ENCODE measurements at regions not wholly inside any gene's neighbourhood (a gene's known extent, or its start where the extent isn't known, plus 50 kb on each side); places are given as distances from the start of the nearest gene placed in this dataset.
A peak's percentile ranks its signal among the peaks of the same experiment; 100 is the strongest.

- no peak for DNase-seq (ENCODE audit: low read depth)
These were observed 490.3 kb upstream of the GOT2 start for GRCh38 chr16:59224401-59224800.

DNA sequence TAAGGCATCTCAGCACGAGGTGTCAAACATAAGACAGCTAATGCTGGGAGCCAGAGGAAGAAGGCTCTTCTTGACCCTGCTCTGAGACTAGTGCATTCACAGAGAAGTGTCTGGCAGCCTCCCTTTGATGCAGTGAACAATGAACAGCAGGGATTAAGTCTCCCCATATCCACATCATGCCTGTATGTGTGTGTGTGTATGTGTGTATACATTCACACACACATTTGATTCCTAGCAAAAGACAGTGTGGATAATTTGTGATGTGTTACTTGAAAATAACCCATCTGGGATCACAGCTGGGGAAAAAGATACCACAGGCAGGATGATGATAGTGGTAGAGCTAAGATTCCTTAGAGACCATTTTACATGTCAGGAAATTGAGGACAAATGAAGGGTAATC lies 485.9 kb upstream of the GOT2 start:
- DNase-seq (ENCODE audit: low read depth): no peak

DNA sequence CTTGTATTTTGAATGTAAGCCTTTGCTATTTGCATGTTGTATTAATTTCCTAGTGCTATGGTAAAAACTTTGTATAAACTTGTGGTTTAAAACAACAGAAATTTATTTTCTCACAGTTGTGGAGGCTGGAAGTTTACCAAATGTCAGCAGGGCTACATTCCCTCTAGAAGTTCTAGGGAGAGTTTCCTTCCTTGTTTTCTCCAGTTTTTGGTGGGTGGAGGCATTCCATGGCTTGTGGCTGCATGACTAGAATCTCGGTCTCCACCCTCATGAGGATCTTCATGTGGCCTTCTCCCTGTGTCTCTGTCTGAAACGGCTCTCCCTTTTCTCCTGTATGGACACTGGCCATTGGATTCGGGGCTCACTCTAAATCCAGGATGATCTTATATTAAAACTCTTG lies 482.2 kb upstream of the GOT2 start:
- DNase-seq (ENCODE audit: low read depth): no peak

- no peak for DNase-seq (ENCODE audit: low read depth)
These were observed 480.3 kb upstream of the GOT2 start for GRCh38 chr16:59214455-59214854.

DNA sequence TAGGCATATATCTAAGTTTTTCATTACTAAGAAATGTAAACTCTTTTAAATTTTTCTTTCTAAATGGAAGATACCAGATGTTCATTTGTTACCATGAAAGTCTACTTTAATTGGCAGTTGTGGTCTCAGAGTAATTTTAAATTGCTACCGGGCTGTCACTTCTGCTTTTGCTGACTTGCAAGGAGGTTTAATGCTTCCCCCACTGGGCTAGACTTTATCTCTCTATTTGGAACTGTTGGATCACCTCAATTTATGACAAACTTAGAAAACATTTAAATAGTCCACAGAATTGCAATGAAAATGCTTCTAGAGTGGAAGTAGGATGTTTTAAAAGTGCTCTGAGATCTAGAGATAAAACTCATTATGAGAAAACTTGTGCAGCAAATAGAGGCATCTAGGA lies 479.8 kb upstream of the GOT2 start:
- no peak for DNase-seq (ENCODE audit: low read depth)

DNA sequence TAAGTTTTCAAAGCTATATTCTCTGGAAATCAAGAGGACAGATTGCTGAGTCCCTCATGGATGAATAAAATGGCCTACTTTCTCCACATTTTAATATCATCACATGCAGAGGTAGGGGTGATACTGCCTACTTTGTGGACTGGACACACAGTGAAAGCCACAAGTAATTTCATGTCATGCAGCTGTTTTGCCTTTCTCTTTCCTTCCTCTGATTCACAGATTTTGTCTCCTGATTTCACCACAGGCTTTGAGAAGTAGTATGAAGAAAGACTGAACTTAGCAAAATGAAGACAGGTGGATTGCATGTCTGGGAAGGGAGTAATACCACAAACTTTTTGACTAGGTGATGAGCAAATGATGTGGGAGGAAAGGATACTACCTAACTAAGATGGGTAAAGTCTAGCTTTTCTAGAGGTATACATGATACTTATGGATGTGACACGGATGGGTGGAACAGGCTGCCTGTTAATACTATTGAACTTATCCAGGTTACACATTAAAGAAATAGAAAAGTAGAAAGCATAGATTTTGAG lies 478.4 kb upstream of the GOT2 start:
- no peak for DNase-seq (ENCODE audit: low read depth)

DNA sequence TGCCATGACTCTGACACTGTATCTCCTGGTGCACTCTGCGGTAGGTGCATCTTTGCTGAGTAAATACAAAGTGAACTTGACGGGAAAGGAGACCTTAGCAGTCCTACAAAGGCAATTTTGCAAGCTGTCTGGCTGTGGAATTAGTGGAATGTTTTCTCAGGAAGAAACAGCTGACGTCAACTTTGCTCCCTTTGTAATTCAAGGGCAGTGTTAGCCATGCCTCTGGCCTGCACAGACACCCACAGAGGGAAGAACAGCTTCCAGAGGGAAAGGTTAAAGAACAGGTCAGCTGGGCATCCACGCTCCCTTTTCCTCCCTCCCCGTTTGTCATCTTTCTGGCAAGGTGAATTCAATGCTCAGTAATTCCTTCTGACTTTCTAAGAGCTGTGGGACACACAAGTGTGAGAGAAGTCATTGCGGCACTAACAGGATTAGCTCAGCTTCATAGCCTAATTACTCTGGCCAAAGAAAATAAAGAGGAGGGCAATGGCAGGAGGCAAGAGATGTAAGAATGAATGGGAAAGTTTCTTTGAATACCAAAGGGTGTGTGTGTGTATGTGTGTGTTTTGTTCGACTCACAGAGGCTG lies 476.9 kb upstream of the GOT2 start:
- peak; percentile 70 for DNase-seq (ENCODE audit: low read depth)

- no peak for DNase-seq (ENCODE audit: low read depth)
These were observed 471.3 kb upstream of the GOT2 start for GRCh38 chr16:59205403-59205802.

DNA sequence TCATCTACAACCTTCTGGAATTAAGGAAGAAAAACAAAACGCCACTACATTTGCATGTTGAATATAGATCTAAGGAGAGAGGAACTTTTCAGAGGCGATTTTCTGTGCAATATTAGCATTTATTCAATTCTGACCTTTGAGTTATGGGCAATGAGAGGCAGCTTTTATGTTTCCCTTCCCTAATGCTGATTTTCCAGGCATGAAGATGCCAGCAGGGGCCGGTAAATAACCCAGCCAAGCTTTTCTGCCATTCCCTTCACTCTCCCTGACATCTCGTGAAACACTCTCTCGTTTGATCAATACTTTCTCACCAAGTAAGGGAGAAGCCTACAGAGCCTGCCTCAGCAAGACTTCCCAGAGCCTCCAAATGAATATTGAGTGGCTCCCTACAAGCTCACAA lies 470.5 kb upstream of the GOT2 start:
- no peak for DNase-seq (ENCODE audit: low read depth)

DNA sequence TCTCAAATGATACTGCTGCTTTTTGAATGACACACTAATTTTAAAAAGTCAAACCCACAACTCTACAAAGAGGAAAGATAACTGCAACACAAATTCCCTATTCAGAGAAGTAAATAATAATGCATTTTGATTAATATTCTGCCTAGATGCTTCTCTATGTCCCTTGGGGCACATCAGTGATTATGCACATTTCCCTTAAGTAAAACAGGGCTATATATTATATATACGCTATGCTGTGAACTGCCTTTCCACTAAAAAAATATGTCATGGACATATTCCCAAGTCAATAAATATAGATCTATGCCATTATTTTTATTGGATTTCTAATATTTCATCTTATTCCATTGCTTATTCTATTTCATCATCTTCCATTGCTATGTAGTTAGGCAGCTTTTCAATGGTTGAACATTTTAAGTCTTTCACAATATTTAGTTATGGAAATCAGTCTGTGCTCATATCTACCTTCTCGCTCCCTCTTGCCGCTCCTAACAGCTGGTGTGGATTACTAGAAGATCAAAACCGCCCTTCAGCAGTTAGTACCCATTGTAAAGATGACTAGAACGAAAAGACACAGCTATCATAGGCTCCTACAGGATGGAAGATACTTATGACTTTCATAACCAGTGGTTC lies 468.2 kb upstream of the GOT2 start:
- no peak for DNase-seq (ENCODE audit: low read depth)

GRCh38 chr16:59201821-59202220 lies 467.7 kb upstream of the GOT2 start:
- no peak for DNase-seq (ENCODE audit: low read depth)

- DNase-seq (ENCODE audit: low read depth): no peak
These were observed 467.0 kb upstream of the GOT2 start for GRCh38 chr16:59201160-59201559.

DNA sequence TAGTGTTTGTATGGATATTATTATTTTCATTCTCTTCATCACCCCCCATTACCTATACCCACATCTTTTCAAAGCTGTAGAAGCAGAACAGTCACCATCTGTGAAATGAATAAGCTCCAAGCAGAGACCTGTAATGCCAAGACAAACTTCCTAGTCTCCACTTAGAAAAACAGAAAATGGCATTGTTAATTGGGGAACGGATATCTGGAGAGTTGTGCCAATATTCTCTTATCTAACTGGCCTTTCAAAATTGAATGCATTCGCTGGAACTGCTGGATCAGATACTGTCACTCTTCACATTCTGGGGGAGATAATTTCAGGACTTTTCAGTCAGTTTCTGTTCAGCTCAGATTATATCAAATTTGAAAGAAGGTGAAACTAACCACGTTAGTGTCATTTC lies 464.4 kb upstream of the GOT2 start:
- DNase-seq (ENCODE audit: low read depth): no peak

GRCh38 chr16:59195242-59195641 lies 461.1 kb upstream of the GOT2 start:
- DNase-seq (ENCODE audit: low read depth): no peak

DNA sequence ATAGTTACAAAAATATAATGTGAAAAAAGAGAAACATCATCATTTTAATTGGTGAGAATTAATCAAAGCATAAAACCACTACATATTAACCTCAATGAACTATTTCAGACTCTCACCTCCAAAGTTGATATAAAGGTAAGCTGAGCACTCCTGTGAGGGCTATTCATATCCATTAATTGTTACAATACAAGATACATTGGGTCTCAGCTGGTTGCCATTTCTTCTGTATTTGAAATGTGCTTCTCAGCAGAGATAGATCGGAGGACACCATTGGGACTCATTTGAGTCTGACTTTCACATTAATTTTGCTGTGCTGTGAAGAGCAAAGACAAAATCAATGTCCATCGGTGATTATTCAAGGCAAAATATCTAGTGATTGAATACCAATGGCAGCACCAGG lies 459.5 kb upstream of the GOT2 start:
- DNase-seq (ENCODE audit: low read depth): no peak

DNA sequence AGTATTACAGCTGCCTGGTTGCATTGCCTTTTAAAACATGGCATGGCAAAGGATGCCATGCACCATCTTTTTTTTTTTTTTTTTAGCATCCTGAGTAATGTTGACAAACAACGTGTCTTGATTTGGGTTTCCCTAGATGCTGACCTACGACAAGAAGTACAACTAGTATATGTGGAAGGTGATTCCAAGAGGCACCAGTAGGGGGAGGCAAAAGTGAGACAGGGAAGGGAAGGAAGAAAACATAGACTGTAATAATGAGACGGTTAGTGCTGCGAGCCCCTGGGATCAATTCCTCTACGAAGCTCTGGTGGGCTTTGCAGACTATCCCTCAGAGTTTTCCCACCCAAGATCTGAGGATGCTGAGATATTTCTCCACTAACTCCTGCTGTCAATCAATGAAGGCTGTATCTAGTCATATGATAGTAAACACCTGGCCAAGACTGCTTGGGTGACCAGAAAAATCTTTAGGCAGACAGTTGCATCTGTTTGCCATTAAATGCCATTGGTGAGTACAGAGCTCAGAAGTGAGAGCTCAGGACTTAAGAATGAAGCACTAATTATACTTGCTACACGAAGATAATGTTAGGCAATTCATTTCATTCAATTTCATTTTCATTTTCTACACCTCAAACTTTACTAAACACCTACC lies 458.6 kb upstream of the GOT2 start:
- DNase-seq (ENCODE audit: low read depth): no peak

GRCh38 chr16:59190731-59191130 lies 456.6 kb upstream of the GOT2 start:
- no peak for DNase-seq (ENCODE audit: low read depth)

GRCh38 chr16:59188029-59188428 lies 453.9 kb upstream of the GOT2 start:
- DNase-seq (ENCODE audit: low read depth): no peak

- DNase-seq (ENCODE audit: low read depth): no peak
These were observed 447.8 kb upstream of the GOT2 start for GRCh38 chr16:59181821-59182420.

- no peak for DNase-seq (ENCODE audit: low read depth)
These were observed 446.0 kb upstream of the GOT2 start for GRCh38 chr16:59180083-59180476.

- peak; percentile 2 for DNase-seq (ENCODE audit: low read depth)
These were observed 445.4 kb upstream of the GOT2 start for GRCh38 chr16:59179446-59180082.

GRCh38 chr16:59173408-59173831 lies 439.3 kb upstream of the GOT2 start:
- DNase-seq (ENCODE audit: low read depth): no peak

All from iris pigment epithelial cell (primary cell).